DOHH2 (cell line): ENCODE measurements at regions not wholly inside any gene's neighbourhood (a gene's known extent, or its start where the extent isn't known, plus 50 kb on each side); places are given as distances from the start of the nearest gene placed in this dataset.

ENCODE experiments used
- H3F3A ChIP-seq: fragments of 200-600 bp; sonication (generic), shearing (Covaris generic); 2 replicates; pipeline ENCODE4 v1.6.0; 2016; ENCODE audit warnings: antibody characterized with exemption, mild to moderate bottlenecking; ENCODE audit not compliant: control insufficient read depth, insufficient read depth
- H3K27ac ChIP-seq: fragments of 200-600 bp; sonication (generic); 2 replicates; pipeline ENCODE4 v1.5.1; 2014; ENCODE audit warnings: low read depth, mild to moderate bottlenecking, low read length, moderate library complexity
- H3K27me3 ChIP-seq: fragments of 200-600 bp; sonication (generic); 2 replicates; pipeline ENCODE4 v1.6.1; 2014; ENCODE audit warnings: mild to moderate bottlenecking, low read length, mixed read lengths; ENCODE audit not compliant: control insufficient read depth
- H3K36me3 ChIP-seq: fragments of 200-600 bp; sonication (generic); 2 replicates; pipeline ENCODE4 v1.6.1; 2014; ENCODE audit warnings: mild to moderate bottlenecking, low read length, moderate library complexity, mixed read lengths; ENCODE audit not compliant: control insufficient read depth
- H3K4me1 ChIP-seq: fragments of 200-600 bp; sonication (generic); 2 replicates; pipeline ENCODE4 v1.6.1; 2014; ENCODE audit warnings: mild to moderate bottlenecking, low read length, mixed read lengths; ENCODE audit not compliant: control insufficient read depth
- H3K4me2 ChIP-seq: fragments of 200-600 bp; sonication (generic); 2 replicates; pipeline ENCODE4 v1.6.0; 2014; ENCODE audit warnings: mild to moderate bottlenecking, low read length, moderate library complexity
- H3K4me3 ChIP-seq: fragments of 200-600 bp; sonication (generic); 2 replicates; pipeline ENCODE4 v1.5.1; 2014; ENCODE audit warnings: mild to moderate bottlenecking, low read length, mixed read lengths
- H3K79me2 ChIP-seq: fragments of 200-600 bp; sonication (generic); 2 replicates; pipeline ENCODE4 v1.6.1; 2014; ENCODE audit warnings: mild to moderate bottlenecking, low read length, mixed read lengths; ENCODE audit not compliant: control insufficient read depth
- H3K9me2 ChIP-seq: fragments of 200-600 bp; sonication (generic); replicated peaks from 2 replicates; pipeline ENCODE4 v1.6.1; 2014; ENCODE audit warnings: mild to moderate bottlenecking, low read length, mixed read lengths; ENCODE audit not compliant: control insufficient read depth
- H3K9me3 ChIP-seq: fragments of 200-600 bp; sonication (generic); 2 replicates; pipeline ENCODE4 v1.6.1; 2014; ENCODE audit warnings: antibody characterized with exemption, low read length, mixed read lengths; ENCODE audit not compliant: control insufficient read depth, insufficient read depth
- H4K20me1 ChIP-seq: fragments of 200-600 bp; sonication (generic); 2 replicates; pipeline ENCODE4 v1.6.0; 2014; ENCODE audit warnings: low read depth, mild to moderate bottlenecking, antibody characterized with exemption, low read length, moderate library complexity; ENCODE audit not compliant: control insufficient read depth, insufficient read depth
- CTCF ChIP-seq: fragments of 200-600 bp; sonication (generic); IDR thresholded peaks from one replicate; pipeline ENCODE4 v1.5.1; 2014; ENCODE audit warnings: antibody characterized with exemption, mild to moderate bottlenecking, low read depth, low read length; ENCODE audit not compliant: poor library complexity, severe bottlenecking
- EZH2phosphoT487 ChIP-seq: fragments of 200-600 bp; sonication (generic); IDR thresholded peaks from 2 replicates; pipeline ENCODE4 v1.6.1; 2017; ENCODE audit warnings: borderline replicate concordance, mild to moderate bottlenecking, antibody characterized with exemption, low read length, moderate library complexity, mixed read lengths

- no peaks in the 10 kb centered on the region for H3K79me2 ChIP-seq
- no peaks in the 10 kb centered on the region for H3K9me2 ChIP-seq
- no peak overlapping the region for H3K4me3 ChIP-seq
- no peaks in the 10 kb centered on the region for H3K36me3 ChIP-seq
- no peak overlapping the region for H3K27ac ChIP-seq
- TF ChIP-seq CTCF (no peak), EZH2phosphoT487 (no peak)
- no peaks in the 10 kb centered on the region for H3K27me3 ChIP-seq
- H4K20me1 ChIP-seq, result no peaks in the 10 kb centered on the region
- H3K9me3 ChIP-seq, result no peaks in the 10 kb centered on the region
- no peaks in the 10 kb centered on the region for H3F3A ChIP-seq
- no peak overlapping the region for H3K4me2 ChIP-seq
- H3K4me1 ChIP-seq, result no peaks in the 10 kb centered on the region
These were observed 173.2 kb upstream of the ELL2 start for GRCh38 chr5:96134886-96135285.

- Histone ChIP-seq H3K4me1 (no peaks in the 10 kb centered on the region), H3K9me2 (no peaks in the 10 kb centered on the region), H3K4me2 (no peak overlapping the region)
These were observed 171.9 kb upstream of the ELL2 start for GRCh38 chr5:96133341-96134079.

GRCh38 chr5:96129276-96129675, 167.6 kb upstream of the ELL2 start:
- Histone ChIP-seq H3K36me3 (no peaks in the 10 kb centered on the region), H3K9me3 (no peaks in the 10 kb centered on the region), H3K4me3 (no peak overlapping the region), H3K27me3 (no peaks in the 10 kb centered on the region), H3K4me1 (no peaks in the 10 kb centered on the region), H4K20me1 (no peaks in the 10 kb centered on the region), H3K27ac (no peak overlapping the region), H3K9me2 (no peaks in the 10 kb centered on the region), H3K4me2 (no peak overlapping the region), H3F3A (no peaks in the 10 kb centered on the region), H3K79me2 (no peaks in the 10 kb centered on the region)
- TF ChIP-seq EZH2phosphoT487 (no peak), CTCF (no peak)

More at GRCh38 chr5:96133341-96134079, 171.9 kb upstream of the ELL2 start:
- Histone ChIP-seq H4K20me1 (no peaks in the 10 kb centered on the region), H3K9me3 (no peaks in the 10 kb centered on the region), H3K27me3 (no peaks in the 10 kb centered on the region), H3F3A (no peaks in the 10 kb centered on the region), H3K27ac (no peak overlapping the region), H3K36me3 (no peaks in the 10 kb centered on the region), H3K79me2 (no peaks in the 10 kb centered on the region), H3K4me3 (no peak overlapping the region)
- no peak for TF ChIP-seq EZH2phosphoT487
- no peak for TF ChIP-seq CTCF
